ENCODE measurements at regions not wholly inside any gene's neighbourhood (a gene's known extent, or its start where the extent isn't known, plus 50 kb on each side); places are given as distances from the start of the nearest gene placed in this dataset.

- TF ChIP-seq, protein P1, sequence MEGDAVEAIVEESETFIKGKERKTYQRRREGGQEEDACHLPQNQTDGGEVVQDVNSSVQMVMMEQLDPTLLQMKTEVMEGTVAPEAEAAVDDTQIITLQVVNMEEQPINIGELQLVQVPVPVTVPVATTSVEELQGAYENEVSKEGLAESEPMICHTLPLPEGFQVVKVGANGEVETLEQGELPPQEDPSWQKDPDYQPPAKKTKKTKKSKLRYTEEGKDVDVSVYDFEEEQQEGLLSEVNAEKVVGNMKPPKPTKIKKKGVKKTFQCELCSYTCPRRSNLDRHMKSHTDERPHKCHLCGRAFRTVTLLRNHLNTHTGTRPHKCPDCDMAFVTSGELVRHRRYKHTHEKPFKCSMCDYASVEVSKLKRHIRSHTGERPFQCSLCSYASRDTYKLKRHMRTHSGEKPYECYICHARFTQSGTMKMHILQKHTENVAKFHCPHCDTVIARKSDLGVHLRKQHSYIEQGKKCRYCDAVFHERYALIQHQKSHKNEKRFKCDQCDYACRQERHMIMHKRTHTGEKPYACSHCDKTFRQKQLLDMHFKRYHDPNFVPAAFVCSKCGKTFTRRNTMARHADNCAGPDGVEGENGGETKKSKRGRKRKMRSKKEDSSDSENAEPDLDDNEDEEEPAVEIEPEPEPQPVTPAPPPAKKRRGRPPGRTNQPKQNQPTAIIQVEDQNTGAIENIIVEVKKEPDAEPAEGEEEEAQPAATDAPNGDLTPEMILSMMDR (IDR thresholded peaks at IDR 0.05), result no peak
- TF ChIP-seq EZH2 (IDR thresholded peaks at IDR 0.05), result no peak
These were observed 480.8 kb downstream of the PSAT1 start for GRCh38 chr9:78777747-78778146.
